Suppressor macrophage (primary cell): ENCODE measurements at regions not wholly inside any gene's neighbourhood (a gene's known extent, or its start where the extent isn't known, plus 50 kb on each side); places are given as distances from the start of the nearest gene placed in this dataset.
"Not testable (repeated sequence)": the region's sequence is repeated elsewhere in the genome, so short reads cannot be mapped to it uniquely, and the experiment has no call there.

Source experiments
- DNase-seq, 4 experiments: peaks; one replicate each; pipeline ENCODE4 v3.0.0-alpha.2; 2020 to 2022

- no peak for DNase-seq
Observed at GRCh38 chr13:38147050-38147449, 202.6 kb upstream of the UFM1 start.

DNA sequence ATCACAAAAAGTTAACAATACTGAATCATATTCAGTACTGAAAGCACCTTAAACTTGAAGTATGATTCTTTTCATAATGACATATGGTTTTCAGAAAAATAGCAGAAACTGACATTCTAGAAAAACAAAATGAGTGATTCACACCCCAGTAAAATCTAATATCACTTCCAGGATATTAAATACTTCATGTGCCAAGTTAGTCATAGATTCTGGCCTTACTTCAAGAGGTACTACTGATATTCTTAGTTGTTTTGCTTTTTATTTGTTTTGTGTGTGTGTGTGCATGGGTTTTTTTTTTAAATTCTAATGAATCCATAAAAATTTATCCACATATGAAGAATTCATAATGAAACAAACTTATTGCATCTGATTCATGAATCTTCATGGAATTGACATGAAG, 207.9 kb upstream of the UFM1 start:
- no peak for DNase-seq

- DNase-seq: no peak
Observed at GRCh38 chr13:38135592-38135991, 214.1 kb upstream of the UFM1 start.

DNA sequence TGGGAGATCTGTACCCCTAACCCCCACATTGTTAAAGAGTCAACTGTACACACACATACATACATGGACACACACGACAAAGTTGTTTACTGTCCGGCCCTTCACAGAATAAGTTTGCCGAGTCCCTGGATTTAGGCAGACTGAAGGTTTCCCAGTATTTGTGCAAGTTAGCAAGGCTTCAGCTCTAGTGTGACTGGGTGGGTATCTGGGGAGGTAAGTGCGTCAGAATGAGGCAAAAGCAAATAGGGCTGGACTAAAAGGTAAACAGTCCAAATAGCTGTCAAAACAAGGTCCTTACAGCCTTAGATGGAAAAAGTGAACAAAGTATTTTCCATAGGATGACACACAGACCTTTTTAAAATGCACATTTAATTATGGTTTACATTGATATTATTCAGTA, 228.4 kb upstream of the UFM1 start:
- no peak for DNase-seq

DNA sequence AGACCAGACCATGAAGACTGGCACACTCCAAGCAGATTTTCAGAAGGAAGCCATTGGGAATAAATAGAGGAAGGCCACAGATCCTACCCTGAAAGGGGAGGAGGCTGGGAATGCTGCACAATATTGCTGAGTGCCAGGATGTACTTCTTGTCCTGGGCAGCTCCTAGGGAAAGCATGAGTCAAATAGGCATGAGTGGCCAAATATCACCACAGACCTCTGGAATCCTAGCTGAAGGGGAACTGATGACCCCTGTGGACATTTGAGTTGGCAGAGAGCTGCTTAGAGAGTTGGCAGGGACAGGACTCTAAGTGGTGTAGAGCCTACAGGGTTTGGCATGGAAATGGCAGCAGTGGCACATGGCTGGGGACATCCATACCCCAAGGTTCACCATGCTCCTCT, 234.3 kb upstream of the TRPC4 start:
- DNase-seq: no peak

GRCh38 chr13:38099751-38100150, 230.2 kb upstream of the TRPC4 start:
- no peak for DNase-seq

- DNase-seq: no peak
Observed at GRCh38 chr13:38093425-38093824, 223.9 kb upstream of the TRPC4 start.

DNA sequence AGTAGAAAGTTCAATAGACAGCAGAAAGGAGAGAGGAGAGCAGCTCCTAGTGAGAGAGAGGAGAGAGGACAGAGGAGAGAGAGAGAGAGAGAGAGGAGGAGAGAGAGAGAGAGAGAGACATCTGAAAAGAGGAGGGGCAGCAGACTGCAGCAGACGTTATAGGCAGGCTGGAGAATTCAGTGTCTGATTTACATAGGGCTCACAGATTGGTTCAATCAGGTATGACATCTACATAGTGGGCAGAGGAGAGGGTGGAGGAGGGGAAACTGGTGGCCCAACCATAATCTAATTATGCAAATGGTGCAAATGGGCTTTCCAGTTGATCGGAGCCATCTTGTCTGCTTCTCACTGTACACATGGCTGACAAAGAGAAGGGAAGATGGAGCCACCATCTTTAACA, 221.3 kb upstream of the TRPC4 start:
- DNase-seq: no peak

DNA sequence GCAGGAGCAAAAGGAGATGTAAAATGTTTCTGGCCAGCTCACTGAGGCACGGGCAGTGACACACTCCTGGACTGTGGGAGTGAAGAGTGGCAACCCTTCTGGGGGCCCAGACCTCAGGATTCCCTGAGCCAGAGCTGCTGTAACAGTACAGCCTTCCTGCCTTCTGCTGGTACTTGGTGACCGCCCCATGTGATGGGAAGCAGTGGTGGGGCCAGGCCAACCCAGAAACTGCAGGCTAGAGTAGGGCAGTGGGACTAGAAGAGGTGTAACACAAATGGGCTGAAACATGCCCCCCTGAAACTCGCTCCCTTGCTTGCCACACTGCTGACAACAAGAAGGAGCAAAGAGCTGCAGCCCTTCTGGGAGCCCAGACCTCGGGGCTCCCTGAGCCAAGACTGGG, 217.1 kb upstream of the TRPC4 start:
- DNase-seq: no peak

DNA sequence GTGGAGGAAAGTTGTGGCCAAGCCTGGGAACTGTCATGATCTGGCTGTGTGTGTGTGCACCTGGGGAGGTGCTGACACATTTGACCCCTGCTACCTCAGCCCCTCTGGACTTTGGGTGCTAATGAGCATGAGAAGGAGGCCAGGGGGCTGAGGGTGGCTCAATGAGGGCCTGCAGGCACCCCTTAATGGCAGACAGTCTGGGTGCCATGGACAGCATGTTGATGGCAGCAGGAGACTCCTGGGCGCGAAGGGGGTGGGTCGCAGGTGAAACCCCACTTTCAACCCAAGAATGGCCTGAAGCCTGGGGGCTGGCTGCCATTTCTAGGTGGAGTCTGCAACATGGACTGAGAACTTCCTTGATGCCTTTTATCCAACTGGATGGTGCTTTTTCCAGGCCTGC, 216.4 kb upstream of the TRPC4 start:
- no peak for DNase-seq

- DNase-seq: no peak
Observed at GRCh38 chr13:38073931-38074330, 204.4 kb upstream of the TRPC4 start.

DNA sequence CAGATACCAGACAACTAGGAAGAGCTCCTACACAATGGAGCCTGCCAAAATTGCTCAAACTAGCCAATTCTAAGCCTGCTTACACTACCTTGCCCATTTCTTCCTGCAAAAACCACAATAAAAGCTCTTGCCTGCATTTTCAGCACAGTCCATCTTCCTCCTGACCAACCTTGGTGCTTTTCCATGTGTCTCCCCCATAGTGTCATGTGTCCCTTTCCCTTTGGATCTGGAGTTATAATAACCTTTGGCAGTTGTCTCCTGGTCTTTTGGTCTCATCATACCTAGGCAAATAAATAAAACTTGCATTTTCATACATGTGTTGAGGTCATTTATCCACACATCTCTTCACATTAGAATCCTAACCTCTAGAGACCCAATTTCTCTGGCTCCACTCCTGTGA, 203.1 kb upstream of the TRPC4 start:
- DNase-seq: no peak

DNA sequence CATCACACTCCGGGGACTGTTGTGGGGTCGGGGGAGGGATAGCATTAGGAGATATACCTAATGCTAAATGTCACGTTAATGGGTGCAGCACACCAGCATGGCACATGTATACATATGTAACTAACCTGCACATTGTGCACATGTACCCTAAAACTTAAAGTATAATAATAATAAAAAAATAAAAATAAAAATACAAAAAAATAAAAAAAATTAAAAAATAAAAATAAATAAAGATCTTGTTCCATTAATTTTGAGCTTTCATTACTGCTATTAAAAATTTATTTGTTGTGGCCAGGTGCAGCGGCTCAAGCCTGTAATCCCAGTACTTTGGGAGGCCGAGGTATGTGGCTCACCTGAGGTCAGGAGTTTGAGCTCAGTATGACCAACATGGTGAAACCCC, 201.8 kb upstream of the TRPC4 start:
- not testable (repeated sequence) for DNase-seq

- no peak for DNase-seq
Observed at GRCh38 chr13:38053896-38054295, 184.3 kb upstream of the TRPC4 start.

- DNase-seq: no peak
Observed at GRCh38 chr13:38046049-38046376, 176.4 kb upstream of the TRPC4 start.

DNA sequence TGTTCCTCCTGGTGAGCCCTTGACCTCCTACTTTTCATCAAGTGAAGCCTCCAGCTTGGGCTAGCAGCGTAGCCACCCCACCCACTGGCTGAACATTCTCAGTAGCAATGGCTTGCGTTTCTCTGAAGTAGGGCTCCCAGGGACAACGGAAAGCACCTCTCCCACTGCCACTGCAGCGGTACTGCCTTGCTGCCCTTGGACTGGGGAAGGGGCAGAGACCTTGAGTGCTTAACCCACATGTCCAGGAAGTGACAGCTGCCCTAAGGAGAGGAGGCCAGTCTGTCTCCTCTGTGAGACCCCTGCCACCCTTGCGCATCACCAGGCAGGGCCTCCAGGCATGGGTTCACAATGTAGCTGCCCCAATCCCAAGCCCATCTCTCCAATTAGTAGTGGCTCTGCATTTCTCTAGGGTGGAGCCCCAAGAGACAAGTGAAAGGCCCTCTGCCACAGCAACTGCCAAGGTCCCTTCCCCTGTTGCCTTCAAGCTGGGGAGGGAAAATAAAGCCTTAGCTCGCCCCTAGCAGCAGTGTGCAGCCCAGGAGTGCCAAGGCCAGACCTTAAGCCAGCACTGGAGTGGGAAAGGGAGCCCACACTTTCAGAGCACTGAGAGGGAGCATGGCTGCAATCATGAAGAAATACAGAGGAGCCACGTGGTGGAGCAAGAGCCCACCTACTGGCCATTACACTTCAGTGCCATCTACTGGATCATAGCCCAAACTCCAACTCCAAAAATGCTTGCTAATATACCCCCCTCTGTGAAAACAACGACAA, 175.9 kb upstream of the TRPC4 start:
- DNase-seq: peak in 3 of 4 experiments; percentile 1 to 8 (median 5)

DNA sequence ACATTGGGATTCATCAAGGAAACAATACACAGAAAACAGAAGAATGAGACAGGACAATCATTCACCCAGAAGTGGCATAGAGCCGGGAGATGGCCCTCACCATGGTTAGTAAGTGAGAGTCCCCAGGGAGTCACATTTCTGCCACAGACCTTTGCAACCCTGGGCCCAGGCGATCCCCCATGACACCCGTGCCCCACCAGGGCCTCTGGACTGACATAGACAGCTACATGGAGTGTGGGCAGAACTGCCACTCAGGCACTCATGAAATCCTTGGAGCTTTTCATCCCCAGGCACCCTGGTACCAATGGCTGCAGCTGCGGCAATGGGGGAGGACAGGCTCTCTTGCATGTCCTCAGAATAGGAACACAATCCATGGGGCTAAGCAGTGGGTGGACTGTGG, 174.5 kb upstream of the TRPC4 start:
- DNase-seq: no peak

DNA sequence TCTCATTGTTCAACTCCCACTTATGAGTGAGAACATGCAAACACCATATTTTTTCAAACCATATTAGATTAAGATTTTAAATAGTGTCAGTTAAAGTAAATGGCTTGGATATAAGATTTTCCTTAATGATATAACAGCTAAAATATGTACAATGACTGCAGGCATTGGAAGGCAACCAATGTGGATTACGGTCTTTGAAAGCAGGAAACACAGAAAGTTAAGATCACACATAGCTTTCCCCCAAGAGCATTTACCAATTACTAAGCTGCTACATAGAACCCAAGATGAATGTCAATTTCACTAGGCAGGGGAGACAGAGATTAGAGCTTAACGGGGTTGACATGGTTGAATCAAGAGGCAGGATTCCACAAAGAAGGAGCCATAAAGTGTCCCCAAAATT, 173.2 kb upstream of the TRPC4 start:
- DNase-seq: no peak

- no peak for DNase-seq
Observed at GRCh38 chr13:38024431-38024830, 154.9 kb upstream of the TRPC4 start.

- no peak for DNase-seq
Observed at GRCh38 chr13:38017320-38017719, 147.7 kb upstream of the TRPC4 start.

GRCh38 chr13:38013676-38014075, 144.1 kb upstream of the TRPC4 start:
- DNase-seq: no peak

DNA sequence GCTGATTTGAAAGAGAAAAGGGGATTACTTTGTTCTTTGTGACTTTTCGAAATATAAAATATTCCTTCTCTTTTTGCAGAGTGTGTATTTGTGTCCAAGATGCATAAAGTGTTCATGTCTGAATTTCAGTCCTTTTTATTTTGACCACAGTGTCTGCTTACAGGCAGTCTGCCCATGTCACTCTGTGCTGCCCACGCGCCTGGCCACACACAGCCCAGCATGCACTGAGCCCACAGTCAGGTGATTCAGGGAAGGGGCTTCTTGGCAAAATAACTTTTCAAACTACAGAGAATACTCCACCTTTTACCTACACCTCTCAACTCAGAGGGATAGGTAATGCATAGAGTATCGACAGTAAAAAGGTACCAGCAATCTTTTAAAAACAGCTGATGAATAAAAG, 142.5 kb upstream of the TRPC4 start:
- DNase-seq: no peak

- peak; percentile 11 to 32 (median 28) for DNase-seq
Observed at GRCh38 chr13:38008636-38009035, 139.1 kb upstream of the TRPC4 start.

DNA sequence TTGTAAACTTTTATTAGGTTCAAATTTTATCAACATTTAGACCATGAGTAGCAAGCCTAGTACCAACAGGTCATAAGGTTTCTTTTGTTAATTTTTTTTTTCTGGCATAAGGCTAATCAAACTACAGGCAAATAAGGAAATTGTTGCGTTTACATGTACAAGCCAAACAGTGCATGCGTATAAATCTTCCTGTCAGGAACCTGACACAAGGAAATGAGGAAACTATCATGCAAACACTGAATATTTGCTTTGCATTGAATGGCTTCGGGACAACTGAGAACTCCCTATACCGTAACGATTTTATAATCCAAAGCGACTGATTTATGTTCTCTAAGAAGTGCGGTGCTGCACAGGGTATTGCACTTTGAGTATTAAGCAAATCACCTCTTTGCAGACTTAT, 133.0 kb upstream of the TRPC4 start:
- peak in 2 of 4 experiments; percentile 0 to 1 for DNase-seq

DNA sequence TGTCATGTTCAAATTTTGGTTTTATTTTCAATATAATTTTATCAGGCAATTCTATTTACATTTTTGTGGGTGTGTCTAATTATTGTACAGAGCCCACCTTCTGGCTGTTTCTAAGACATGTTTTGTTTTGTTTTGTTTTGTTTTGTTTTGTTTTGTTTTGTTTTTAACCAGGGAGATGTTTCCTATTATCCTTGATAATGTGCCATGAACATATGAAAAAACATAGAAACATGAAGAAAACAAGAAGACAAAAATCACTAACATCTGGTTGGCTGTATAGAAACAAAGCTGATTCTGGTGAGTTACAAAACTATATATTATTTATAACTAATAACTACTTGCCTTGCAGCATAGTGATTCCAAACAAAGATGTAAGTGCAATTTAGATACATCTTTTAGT, 128.1 kb upstream of the TRPC4 start:
- no peak for DNase-seq
